GM19438 (cell line): ENCODE measurements at regions not wholly inside any gene's neighbourhood (a gene's known extent, or its start where the extent isn't known, plus 50 kb on each side); places are given as distances from the start of the nearest gene placed in this dataset.

ENCODE experiments used
- ATAC-seq: cut with Tn5 transposase; IDR thresholded peaks from one replicate; pipeline ENCODE4 v1.9.1; 2021; ENCODE audit warnings: low read depth; ENCODE audit not compliant: unreplicated experiment

DNA sequence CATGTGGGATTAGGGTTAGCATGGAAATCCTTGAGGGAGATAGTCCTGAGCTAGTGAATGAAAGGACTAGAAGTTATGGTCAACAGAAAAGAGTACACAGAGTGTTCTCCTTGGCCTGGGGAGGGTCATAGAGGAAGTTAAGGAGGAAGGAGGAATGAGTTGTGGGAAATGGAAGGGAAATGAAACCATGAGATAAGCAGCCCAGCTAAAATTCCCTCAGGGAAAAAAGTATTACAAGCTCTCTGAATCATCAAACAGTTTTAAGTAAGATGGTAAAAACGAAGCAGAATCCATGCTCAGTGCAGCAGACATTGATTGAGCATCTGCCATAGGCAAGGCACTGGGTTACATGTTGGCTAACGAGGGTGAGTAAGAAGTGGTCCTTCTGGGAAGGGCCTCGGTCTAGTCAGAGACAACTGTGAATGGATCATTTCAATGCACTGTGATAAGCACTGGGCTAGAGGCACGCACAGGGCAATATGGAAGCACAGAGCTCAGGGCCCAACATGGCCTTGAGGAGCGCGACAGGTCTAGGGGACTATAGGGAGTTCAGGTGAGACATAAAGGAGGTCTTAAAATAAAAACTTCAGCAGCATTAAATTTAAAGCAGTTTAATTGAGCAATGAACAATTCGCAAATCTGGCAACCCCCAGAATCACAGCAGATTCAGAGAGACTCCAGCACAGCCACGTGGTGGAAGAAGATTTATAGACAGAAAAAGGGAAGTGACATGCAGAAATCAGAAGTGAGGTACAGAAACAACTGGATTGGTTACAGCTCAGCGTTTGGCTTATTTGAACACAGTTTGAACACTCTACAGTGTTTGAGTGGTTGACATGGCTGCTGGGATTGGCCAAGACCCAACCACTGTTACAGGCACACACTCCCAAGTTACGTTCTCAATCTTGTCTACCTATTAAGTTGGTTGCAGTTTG lies 219.5 kb downstream of the HLX start:
- ATAC-seq = no peak

DNA sequence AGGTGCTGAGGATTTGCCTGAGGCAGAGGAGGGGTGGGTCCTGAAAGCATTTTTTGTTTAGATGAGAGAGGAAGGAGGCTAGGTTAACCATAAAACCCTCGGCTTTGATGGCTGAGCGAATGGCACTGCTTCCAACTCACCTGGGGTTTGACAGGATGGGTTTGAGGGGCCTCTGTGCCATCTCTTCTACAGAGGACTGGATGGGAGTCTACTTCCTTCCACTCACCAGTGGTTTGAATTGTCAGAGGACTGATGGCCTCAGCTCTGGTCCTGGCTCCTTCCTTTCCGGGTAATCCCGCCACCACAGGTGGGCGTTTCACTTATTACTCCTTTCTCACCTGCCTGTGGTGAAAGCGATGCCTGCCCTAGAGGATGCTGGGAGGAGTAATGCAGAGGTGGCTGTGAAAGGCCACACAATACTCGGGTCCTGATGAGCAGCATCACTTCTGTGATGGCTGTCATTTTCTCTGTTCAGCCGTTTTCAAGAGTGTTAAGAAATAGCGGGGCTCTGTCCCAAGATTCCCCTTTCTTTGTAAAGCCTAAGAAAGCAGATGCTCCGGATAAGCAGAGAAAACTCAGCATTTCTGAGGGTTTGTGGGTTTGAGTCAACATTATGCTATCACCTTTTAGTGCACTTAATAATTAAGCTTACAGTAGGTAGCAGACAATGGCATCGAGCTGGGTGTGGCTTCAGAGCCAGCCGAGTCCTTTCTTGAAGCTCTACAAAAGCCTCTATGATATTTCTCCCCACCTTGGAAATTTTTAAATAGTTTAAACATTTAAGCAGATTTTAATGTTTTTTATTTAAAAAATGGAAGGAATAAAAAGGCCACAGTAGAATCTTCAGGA lies 220.7 kb downstream of the HLX start:
- ATAC-seq = no peak

DNA sequence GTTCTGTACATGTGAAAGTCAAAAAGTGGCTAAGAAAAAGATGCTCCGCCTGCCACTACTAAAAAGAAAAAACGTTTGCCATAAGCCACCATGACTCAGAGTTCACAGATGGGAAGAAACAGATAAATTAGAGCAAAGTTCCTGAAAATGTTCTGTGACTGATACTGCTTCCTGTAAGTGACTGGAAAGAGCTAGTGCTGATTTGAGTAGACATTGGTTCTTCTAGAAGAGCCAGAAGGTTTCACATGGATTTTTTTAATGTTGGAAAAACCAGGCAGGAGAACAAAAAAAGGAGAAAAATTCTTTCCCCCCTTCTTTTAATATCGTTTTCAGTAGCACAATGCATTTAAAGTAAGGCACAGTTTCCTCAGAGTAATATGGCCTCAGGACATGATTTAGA lies 221.4 kb downstream of the HLX start:
- ATAC-seq = no peak

DNA sequence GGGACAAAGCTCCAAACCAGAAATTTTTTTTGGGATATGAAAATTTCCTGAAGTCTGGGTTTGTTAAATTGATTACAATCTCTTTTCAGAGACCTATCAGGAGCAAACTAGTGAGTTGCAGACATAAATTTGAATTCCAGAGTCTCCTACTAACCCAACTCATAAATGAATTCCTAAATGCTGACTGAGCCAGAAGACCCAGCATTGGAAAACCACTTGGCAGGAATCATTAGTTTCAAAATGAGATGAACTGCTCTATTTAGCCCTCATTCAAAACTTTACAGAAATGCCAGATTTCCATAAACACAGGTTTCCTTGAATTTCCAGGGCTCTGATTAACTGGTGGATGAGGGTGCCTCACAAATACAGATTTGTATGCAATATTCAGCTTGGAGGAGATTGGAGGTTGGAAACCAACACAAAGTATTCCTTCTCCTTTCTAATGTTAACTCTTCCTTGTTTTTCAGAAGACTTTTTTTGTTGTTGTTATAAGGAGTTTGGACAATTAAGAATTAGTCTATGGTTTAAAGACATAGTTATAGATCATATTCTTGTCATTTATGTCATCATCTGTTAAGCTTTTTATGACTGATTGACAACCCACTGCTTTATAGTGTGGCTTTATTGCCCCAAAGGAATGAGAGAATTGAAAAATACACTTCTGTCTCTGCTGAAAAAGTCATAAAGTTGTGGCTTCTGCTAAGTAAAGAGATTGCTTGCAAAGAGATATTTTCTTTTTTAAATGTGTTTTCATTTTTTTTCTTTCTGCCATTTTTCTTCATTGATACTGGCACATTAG lies 222.8 kb downstream of the HLX start:
- ATAC-seq = no peak

DNA sequence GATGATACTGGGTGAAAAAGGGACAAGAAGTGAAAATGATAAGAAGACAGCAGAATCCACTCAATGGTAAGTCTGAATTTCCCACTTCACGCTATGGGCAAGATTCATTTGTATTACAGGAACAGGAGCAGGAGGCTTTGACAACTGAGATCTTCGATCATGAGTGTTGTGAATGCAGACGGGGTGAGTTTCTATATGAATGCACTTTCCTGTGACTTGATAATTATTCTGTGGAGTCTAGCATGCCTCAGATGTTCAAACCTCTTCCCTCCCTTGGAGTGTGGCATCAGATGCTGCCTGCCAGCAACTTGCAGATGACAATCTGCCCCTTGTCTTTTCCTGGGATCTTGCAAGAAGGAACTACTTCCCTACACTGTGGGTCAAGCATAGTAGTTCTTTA lies 225.4 kb downstream of the HLX start:
- no peak for ATAC-seq

GRCh38 chr1:221105578-221105977 lies 226.3 kb downstream of the HLX start:
- ATAC-seq = no peak

GRCh38 chr1:221106616-221107015 lies 227.4 kb downstream of the HLX start:
- no peak for ATAC-seq

GRCh38 chr1:221109930-221110329 lies 230.7 kb downstream of the HLX start:
- no peak for ATAC-seq

- no peak for ATAC-seq
Observed at GRCh38 chr1:221117133-221117532, 237.9 kb downstream of the HLX start.

DNA sequence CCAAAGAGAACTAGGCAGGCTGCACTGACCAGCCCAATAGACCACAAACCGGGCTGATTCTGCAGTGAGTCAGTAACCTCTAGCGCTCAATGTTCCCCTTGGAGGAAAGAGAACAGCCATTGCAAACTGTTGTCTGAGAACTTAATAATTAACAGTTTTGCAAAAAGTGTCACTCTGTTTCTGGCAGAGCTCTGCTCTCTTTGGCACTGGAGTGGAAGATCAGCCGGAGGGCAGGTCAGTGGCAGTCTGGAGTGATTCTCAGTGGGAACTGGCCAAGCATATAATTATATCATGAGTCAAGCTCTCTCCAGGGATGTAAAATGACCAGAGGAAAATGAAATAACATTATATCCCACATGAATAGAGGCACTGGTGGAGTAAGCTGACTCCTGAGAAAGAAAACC lies 238.3 kb downstream of the HLX start:
- no peak for ATAC-seq

- ATAC-seq = no peak
Observed at GRCh38 chr1:221118176-221118937, 239.1 kb downstream of the HLX start.

- no peak for ATAC-seq
Observed at GRCh38 chr1:221118938-221119320, 239.7 kb downstream of the HLX start.

DNA sequence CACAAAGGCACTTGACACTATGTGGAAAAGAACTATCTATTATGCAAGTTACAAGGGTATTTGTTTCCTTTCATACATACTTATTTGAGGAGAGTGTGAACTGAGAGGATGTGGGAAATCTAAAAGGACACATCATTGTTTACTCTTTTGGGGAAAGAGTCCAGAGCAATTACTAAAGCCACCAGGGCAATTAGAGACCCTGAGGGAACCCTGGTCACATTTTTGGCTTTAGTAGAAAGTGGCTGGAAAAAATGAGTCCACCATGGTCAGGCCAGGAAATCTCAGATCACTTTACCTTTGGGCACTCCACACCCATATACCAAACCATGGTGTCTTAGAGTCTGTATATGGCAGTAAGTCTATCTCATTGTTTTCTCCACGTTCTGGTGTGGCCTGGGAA lies 243.3 kb downstream of the HLX start:
- ATAC-seq = no peak

DNA sequence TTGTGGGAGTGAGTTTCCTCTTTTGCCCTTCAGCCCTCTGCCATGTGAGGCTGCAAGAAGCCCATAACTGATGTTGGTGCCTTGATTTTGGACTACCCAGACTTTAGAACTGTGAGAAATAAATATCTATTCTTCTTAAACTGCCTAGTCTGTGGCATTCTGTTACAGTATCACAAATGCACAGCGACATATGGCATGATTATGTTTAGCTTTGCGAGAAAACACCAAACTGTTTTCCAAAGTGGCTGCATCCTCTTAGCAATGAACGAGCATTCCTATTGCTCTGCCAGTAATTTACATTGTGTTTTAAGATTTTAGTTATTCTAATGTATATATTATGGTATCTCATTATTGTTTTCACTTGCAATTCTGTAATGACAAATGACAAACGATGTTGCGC lies 246.7 kb downstream of the HLX start:
- ATAC-seq = no peak

GRCh38 chr1:221137666-221138065 lies 258.4 kb downstream of the HLX start:
- no peak for ATAC-seq

- ATAC-seq = no peak
Observed at GRCh38 chr1:221138516-221138915, 259.3 kb downstream of the HLX start.

GRCh38 chr1:221139991-221140390 lies 260.7 kb downstream of the HLX start:
- ATAC-seq = no peak

- no peak for ATAC-seq
Observed at GRCh38 chr1:221141096-221141495, 261.9 kb downstream of the HLX start.

DNA sequence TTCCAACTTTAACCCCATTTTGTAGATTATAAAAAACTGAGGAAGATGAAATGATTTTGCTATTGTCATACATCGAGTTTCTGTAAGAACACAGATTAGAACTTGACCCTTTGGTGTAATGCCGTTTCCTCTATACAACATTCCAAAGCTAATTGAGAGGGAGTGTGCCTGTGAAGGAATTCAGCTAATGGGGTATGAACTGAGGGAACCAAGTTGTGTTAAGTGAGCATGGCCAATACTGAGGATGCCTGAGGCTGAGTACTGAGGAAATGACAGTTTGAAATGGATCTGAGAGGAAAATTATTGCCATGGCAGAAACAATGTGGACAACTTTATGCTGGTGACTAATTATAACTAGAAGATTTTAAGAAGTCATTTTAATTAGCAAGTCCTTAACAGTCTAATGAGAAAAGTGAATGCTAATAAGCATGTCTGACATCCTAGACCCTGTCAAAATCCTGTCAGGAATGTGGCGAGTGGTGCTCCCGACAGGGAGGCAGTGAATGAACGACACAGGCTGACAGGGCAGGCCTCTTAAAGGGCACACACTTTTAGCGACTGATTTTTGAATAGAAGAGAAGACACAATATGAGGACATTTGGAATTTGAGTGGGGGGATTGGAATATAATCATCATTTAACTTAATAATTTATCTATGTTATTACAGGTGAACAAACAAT lies 262.5 kb downstream of the HLX start:
- no peak for ATAC-seq

DNA sequence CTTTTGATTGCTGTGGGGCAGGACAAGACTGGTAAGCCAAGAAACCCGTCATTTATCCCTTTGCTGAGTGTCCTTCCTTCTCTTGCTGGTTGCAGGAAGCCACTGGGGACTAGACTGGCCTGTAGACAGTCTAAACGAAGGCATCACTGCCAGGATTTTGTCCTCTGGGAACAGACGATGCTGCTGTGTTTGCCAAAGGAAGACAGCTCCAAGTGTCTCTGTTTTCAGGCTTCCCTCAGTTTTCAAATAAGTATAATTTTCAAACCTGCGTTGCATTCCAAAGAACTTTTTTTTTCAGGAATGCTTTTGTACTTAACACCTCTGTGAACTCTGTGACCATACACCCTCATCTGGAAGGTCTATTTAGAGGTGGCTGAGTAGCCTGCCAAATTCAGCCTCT lies 269.4 kb downstream of the HLX start:
- no peak for ATAC-seq
